Right lobe of liver (tissue), 4 donors: ENCODE measurements at regions not wholly inside any gene's neighbourhood (a gene's known extent, or its start where the extent isn't known, plus 50 kb on each side); places are given as distances from the start of the nearest gene placed in this dataset.

Experiments
- CTCF ChIP-seq, 4 donors: fragments of 200-600 bp in 3 of 4; fragments of 450-650 bp in 1 of 4; IDR thresholded peaks; one replicate each; pipeline versions ENCODE4 v1.5.1 to v1.8.0; 2016 to 2022; ENCODE audit warnings: antibody characterized with exemption in 4 of 4, mild to moderate bottlenecking in 2 of 4
- POLR2A ChIP-seq: fragments of 450-650 bp; IDR thresholded peaks from one replicate; pipeline ENCODE4 v1.6.1; 2017; ENCODE audit warnings: antibody characterized with exemption, mild to moderate bottlenecking
- donor health status: DM: no; HTN: no; CAD: no.
- donor health status: DM: no; HTN: no; CAD: no.
- donor health status: DM: no; HTN: yes; CAD: no.

GRCh38 chr2:59833941-59834340 is 719.5 kb downstream of the BCL11A start:
- no peak for TF ChIP-seq CTCF (IDR thresholded peaks at IDR 0.05)
- TF ChIP-seq POLR2A: no peak
